ENCODE measurements at regions not wholly inside any gene's neighbourhood (a gene's known extent, or its start where the extent isn't known, plus 50 kb on each side); places are given as distances from the start of the nearest gene placed in this dataset.
A peak's percentile ranks its signal among the peaks of the same experiment; 100 is the strongest.

GRCh38 chr15:39486621-39487457, 94.0 kb upstream of the THBS1 start:
- Mint-ChIP-seq H3K36me3 (ENCODE audit: low read depth) (no peaks in the 10 kb centered on the region), H3K4me1 (peaks cover 38% of the 10 kb centered on the region)

GRCh38 chr15:39487458-39487735, 93.5 kb upstream of the THBS1 start:
- peak overlapping the region; percentile 94 to 96 (median 94) for H3K27ac Mint-ChIP-seq
- no peak overlapping the region for H3K4me3 Mint-ChIP-seq
- TF ChIP-seq CTCF (IDR thresholded peaks at IDR 0.05; ENCODE audit: unreplicated experiment in 3 of 3) = no peak
- H3K4me1 Mint-ChIP-seq = peaks cover 38% of the 10 kb centered on the region
- peaks cover 6% of the 10 kb centered on the region for H3K9me3 Mint-ChIP-seq
- H3K27me3 Mint-ChIP-seq (ENCODE audit: low read depth) = no peaks in the 10 kb centered on the region
- H3K36me3 Mint-ChIP-seq (ENCODE audit: low read depth) = no peaks in the 10 kb centered on the region

More at GRCh38 chr15:39486621-39487457, 94.0 kb upstream of the THBS1 start:
- no peak for TF ChIP-seq CTCF (IDR thresholded peaks at IDR 0.05; ENCODE audit: unreplicated experiment in 3 of 3)
- Mint-ChIP-seq H3K9me3 (peaks cover 6% of the 10 kb centered on the region), H3K27me3 (ENCODE audit: low read depth) (no peaks in the 10 kb centered on the region), H3K4me3 (no peak overlapping the region), H3K27ac (peak overlapping the region; percentile 94 to 96 (median 94))

GRCh38 chr15:39488516-39488915, 92.4 kb upstream of the THBS1 start:
- H3K27me3 Mint-ChIP-seq (ENCODE audit: low read depth) = peaks cover 3% of the 10 kb centered on the region

GRCh38 chr15:39488961-39489360, 91.9 kb upstream of the THBS1 start:
- H3K27ac Mint-ChIP-seq = peak overlapping the region; percentile 94 to 96 (median 94)
- H3K36me3 Mint-ChIP-seq (ENCODE audit: low read depth) = no peaks in the 10 kb centered on the region
- TF ChIP-seq CTCF (IDR thresholded peaks at IDR 0.05; ENCODE audit: unreplicated experiment in 3 of 3) = no peak
- H3K9me3 Mint-ChIP-seq = peaks cover 6% of the 10 kb centered on the region
- H3K4me1 Mint-ChIP-seq = peaks cover 47% of the 10 kb centered on the region
- H3K4me3 Mint-ChIP-seq = peak overlapping the region in 1 of 3 experiments; percentile 21
- peaks cover 3% of the 10 kb centered on the region for H3K27me3 Mint-ChIP-seq (ENCODE audit: low read depth)

More at GRCh38 chr15:39488516-39488915, 92.4 kb upstream of the THBS1 start:
- Mint-ChIP-seq H3K27ac (peak overlapping the region; percentile 94 to 96 (median 94)), H3K36me3 (ENCODE audit: low read depth) (no peaks in the 10 kb centered on the region), H3K4me3 (no peak overlapping the region), H3K4me1 (peaks cover 42% of the 10 kb centered on the region), H3K9me3 (peaks cover 6% of the 10 kb centered on the region)
- no peak for TF ChIP-seq CTCF (IDR thresholded peaks at IDR 0.05; ENCODE audit: unreplicated experiment in 3 of 3)

- Mint-ChIP-seq H3K36me3 (ENCODE audit: low read depth) (no peaks in the 10 kb centered on the region), H3K4me1 (peaks cover 60% of the 10 kb centered on the region), H3K27me3 (ENCODE audit: low read depth) (peaks cover 8% of the 10 kb centered on the region), H3K9me3 (no peaks in the 10 kb centered on the region), H3K4me3 (no peak overlapping the region), H3K27ac (peak overlapping the region; percentile 27 to 71 (median 68))
- no peak for TF ChIP-seq CTCF (IDR thresholded peaks at IDR 0.05; ENCODE audit: unreplicated experiment in 3 of 3)
Measured at GRCh38 chr15:39491115-39491885, 89.6 kb upstream of the THBS1 start.
